ENCODE measurements at regions not wholly inside any gene's neighbourhood (a gene's known extent, or its start where the extent isn't known, plus 50 kb on each side); places are given as distances from the start of the nearest gene placed in this dataset.
"Not testable (repeated sequence)": the region's sequence is repeated elsewhere in the genome, so short reads cannot be mapped to it uniquely, and the experiment has no call there.

DNA sequence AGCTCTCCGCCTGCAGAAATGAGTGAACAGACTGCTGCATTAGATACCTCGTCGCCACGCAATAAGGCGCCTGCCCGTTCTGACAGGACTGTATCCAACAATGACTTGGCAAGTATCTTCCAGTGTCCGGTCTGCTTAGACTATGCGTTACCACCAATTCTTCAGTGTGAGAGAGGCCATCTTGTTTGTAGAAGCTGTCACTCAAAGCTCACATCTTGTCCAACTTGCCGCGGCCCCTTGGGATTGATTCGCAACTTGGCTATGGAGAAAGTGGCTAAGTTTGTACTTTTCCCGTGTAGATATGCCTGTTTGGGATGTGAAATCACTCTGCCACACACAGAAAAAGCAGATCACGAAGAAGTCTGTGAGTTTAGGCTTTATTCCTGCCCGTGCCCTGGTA, 172.0 kb upstream of the MAGEB16 start:
- Histone ChIP-seq H3K27me3 (replicated peaks; ENCODE audit: control insufficient read depth, insufficient read depth, low read length) (no peaks in the 10 kb centered on the region), H3K4me3 (replicated peaks; ENCODE audit: low read depth, low read length) (no peak overlapping the region), H3K36me3 (ENCODE audit: control insufficient read depth, insufficient read depth, low read length) (no peaks in the 10 kb centered on the region)
- DNase-seq (ENCODE audit: extremely low read depth, insufficient read length), result no peak
- TF ChIP-seq CTCF (IDR thresholded peaks at IDR 0.05; ENCODE audit: insufficient read depth, low read length, poor library complexity, severe bottlenecking), result no peak

DNA sequence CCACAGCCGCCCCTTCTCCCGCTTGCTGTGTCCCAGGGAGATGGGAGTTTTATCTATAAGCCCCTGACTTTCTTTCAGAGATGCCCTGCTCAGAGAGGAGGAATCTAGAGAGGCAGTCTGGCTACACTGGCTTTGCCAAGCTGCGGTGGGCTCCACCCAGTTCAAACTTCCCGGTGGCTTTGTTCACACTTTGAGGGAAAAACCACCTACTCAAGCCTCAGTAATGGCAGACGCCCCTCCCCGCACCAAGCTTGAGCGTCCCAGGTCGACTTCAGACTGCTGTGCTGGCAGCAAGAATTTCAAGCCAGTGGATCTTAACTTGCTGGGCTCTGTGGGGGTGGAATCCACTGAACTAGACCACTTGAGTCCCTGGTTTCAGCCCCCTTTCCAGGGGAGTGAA, 162.2 kb upstream of the MAGEB16 start:
- DNase-seq (ENCODE audit: extremely low read depth, insufficient read length); H3K36me3 ChIP-seq (ENCODE audit: control insufficient read depth, insufficient read depth, low read length); H3K4me3 ChIP-seq (replicated peaks; ENCODE audit: low read depth, low read length); H3K27me3 ChIP-seq (replicated peaks; ENCODE audit: control insufficient read depth, insufficient read depth, low read length): not testable (repeated sequence)

- no peaks in the 10 kb centered on the region for H3K27me3 ChIP-seq (replicated peaks; ENCODE audit: control insufficient read depth, insufficient read depth, low read length)
Measured at GRCh38 chrX:35664833-35665232, 133.3 kb upstream of the MAGEB16 start.

DNA sequence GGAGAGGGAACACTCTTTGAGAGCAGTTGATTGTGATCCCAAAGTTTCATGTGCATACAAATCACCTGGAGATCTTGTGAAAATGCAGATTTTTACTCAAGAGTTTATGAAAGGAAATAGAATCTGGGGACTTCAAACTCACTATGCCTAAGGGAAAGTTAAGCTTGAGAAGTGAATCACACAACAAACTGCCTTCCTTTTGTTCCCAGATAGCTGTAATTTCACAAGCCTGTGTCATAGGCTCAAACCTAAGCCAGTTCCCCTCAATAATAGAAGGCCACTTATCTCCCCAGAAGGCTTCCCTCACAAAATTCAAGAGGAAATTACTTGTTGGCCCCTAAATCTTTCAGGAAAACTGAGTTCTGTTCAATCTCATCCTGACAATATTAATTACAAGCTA, 132.8 kb upstream of the MAGEB16 start:
- H3K4me3 ChIP-seq (replicated peaks; ENCODE audit: low read depth, low read length), result no peak overlapping the region
- no peaks in the 10 kb centered on the region for H3K27me3 ChIP-seq (replicated peaks; ENCODE audit: control insufficient read depth, insufficient read depth, low read length)
- no peak for TF ChIP-seq CTCF (IDR thresholded peaks at IDR 0.05; ENCODE audit: insufficient read depth, low read length, poor library complexity, severe bottlenecking)
- DNase-seq (ENCODE audit: extremely low read depth, insufficient read length), result no peak
- no peaks in the 10 kb centered on the region for H3K36me3 ChIP-seq (ENCODE audit: control insufficient read depth, insufficient read depth, low read length)

More at GRCh38 chrX:35664833-35665232, 133.3 kb upstream of the MAGEB16 start:
- no peak for TF ChIP-seq CTCF (IDR thresholded peaks at IDR 0.05; ENCODE audit: insufficient read depth, low read length, poor library complexity, severe bottlenecking)
- DNase-seq (ENCODE audit: extremely low read depth, insufficient read length), result no peak
- H3K36me3 ChIP-seq (ENCODE audit: control insufficient read depth, insufficient read depth, low read length), result no peaks in the 10 kb centered on the region
- no peak overlapping the region for H3K4me3 ChIP-seq (replicated peaks; ENCODE audit: low read depth, low read length)

DNA sequence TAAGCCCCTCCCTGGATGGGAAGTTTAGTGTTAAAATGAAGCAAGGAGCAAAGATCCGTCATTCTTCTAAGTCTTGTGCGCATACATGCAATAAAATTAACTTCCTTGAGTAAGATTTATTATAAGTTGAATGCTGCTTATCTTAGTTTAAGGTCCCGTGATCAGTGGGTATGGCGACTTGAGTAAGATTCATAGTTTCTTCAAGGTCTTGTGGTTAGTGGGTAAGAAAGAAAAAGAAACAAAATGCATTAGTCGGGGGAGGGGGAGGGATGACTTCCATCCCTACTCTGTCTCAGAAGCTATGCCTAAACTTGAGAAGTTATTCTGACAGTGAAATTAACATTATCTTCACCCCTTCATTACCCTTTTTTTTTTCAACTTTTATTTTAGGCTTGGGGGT, 127.3 kb upstream of the MAGEB16 start:
- TF ChIP-seq CTCF (IDR thresholded peaks at IDR 0.05; ENCODE audit: insufficient read depth, low read length, poor library complexity, severe bottlenecking), result no peak
- no peaks in the 10 kb centered on the region for H3K27me3 ChIP-seq (replicated peaks; ENCODE audit: control insufficient read depth, insufficient read depth, low read length)
- H3K36me3 ChIP-seq (ENCODE audit: control insufficient read depth, insufficient read depth, low read length), result no peaks in the 10 kb centered on the region
- no peak overlapping the region for H3K4me3 ChIP-seq (replicated peaks; ENCODE audit: low read depth, low read length)
- DNase-seq (ENCODE audit: extremely low read depth, insufficient read length), result no peak

DNA sequence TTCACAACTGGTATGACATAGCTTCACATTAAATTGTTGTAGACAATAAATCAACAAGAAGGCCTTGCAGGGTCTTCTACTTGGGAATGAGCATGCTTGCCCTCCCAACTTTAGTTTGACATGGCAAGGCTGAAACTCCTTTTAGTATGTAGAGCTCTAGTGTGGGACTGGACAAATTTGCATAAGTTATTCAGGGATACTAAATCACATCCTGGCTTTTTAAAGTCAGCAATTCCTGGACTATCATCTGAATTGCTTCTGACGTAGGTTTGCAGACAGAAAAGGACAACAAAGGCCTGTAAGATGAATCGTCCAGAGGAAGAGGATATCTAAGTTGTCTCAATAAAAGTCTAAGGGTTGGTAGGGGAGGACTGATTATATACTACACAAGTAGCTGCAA, 123.0 kb upstream of the MAGEB16 start:
- no peak for TF ChIP-seq CTCF (IDR thresholded peaks at IDR 0.05; ENCODE audit: insufficient read depth, low read length, poor library complexity, severe bottlenecking)
- Histone ChIP-seq H3K4me3 (replicated peaks; ENCODE audit: low read depth, low read length) (no peak overlapping the region), H3K36me3 (ENCODE audit: control insufficient read depth, insufficient read depth, low read length) (no peaks in the 10 kb centered on the region), H3K27me3 (replicated peaks; ENCODE audit: control insufficient read depth, insufficient read depth, low read length) (no peaks in the 10 kb centered on the region)
- no peak for DNase-seq (ENCODE audit: extremely low read depth, insufficient read length)

Measured in GM06990 (cell line).